ENCODE measurements at regions not wholly inside any gene's neighbourhood (a gene's known extent, or its start where the extent isn't known, plus 50 kb on each side); places are given as distances from the start of the nearest gene placed in this dataset.

DNA sequence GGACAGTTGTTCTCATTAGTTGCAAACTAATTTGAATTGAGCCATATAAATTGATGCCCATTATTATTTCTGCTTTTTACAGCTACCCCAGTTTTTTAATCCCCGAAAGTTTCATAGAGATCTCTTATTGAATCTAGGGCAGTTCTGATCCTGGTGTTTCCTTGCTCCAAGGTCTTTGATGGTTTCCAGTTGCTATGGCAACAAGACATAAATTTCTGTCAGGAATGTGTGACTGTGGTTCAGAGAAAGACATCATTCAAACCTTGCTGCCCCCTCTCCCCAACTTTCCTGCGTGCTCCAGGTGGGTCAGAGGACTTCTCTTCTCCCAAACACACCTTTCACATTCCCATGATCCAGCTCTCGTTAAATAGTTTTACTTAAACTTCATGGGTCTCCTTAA, 63.4 kb downstream of the TAF11L14 start:
- no peak for TF ChIP-seq EZH2 (IDR thresholded peaks at IDR 0.05; ENCODE audit: insufficient read depth, poor library complexity, severe bottlenecking)
- TF ChIP-seq EZH2phosphoT487 (IDR thresholded peaks at IDR 0.05; ENCODE audit: insufficient read depth, low read depth), result no peak
